ENCODE measurements at regions not wholly inside any gene's neighbourhood (a gene's known extent, or its start where the extent isn't known, plus 50 kb on each side); places are given as distances from the start of the nearest gene placed in this dataset.

GRCh38 chr7:84510505-84510904 is 315.9 kb upstream of the SEMA3A start:
- no peaks in the 10 kb centered on the region for H3K4me1 ChIP-seq (ENCODE audit: control insufficient read depth, insufficient read depth, low read length)
- in situ Hi-C loops (cut with MboI) (no loop called here), intact Hi-C loops (cut with micrococcal nuclease; ENCODE audit: unreplicated experiment) (no loop called here)
- POLR2A ChIA-PET, result no interaction called here
- H4K20me1 ChIP-seq (ENCODE audit: control insufficient read depth, insufficient read depth), result no peaks in the 10 kb centered on the region
- no peak overlapping the region for H3K9ac ChIP-seq (ENCODE audit: control insufficient read depth, insufficient read depth, low read length)
- H2AFZ ChIP-seq (ENCODE audit: control insufficient read depth, low read depth, low read length), result no peak overlapping the region
- no peaks in the 10 kb centered on the region for H3K79me2 ChIP-seq (ENCODE audit: control insufficient read depth, insufficient read depth, low read length)
- no peak overlapping the region for H3K4me2 ChIP-seq (ENCODE audit: control insufficient read depth, insufficient read depth)
- no peaks in the 10 kb centered on the region for H3K9me3 ChIP-seq (replicated peaks; ENCODE audit: control insufficient read depth, insufficient read depth, low read length)
- BruUV-seq (replicated peaks), result no TSS peak
- RAD21 ChIA-PET (ENCODE audit: unreplicated experiment), result no interaction called here
- WGBS (ENCODE audit: insufficient coverage, insufficient replicate concordance, low lambda C conversion rate, missing lambda C conversion rate), result 8% methylated on average over 1 of the region's 1 CpG
- H3K27me3 ChIP-seq (replicated peaks in 1 of 2; ENCODE audit: control insufficient read depth in 2 of 2, insufficient read depth in 2 of 2, low read length in 1 of 2), result no peaks in the 10 kb centered on the region
- no peak overlapping the region for H3K4me3 ChIP-seq
- ATAC-seq, result no peak
- H3K27ac ChIP-seq (ENCODE audit: control insufficient read depth, insufficient read depth), result no peak overlapping the region
- TF ChIP-seq MYB (IDR thresholded peaks at IDR 0.05; ENCODE audit: borderline replicate concordance, low read depth, low read length) (no peak), CTCF (IDR thresholded peaks at IDR 0.05 in 2 of 3, conservative IDR thresholded peaks at IDR 0.05 in 1 of 3; ENCODE audit: control insufficient read depth in 2 of 3, extremely low read depth in 1 of 3, insufficient read depth in 1 of 3, low read depth in 3 of 3, low read length in 3 of 3) (no peak), JUND (IDR thresholded peaks at IDR 0.05; ENCODE audit: low read depth, low read length) (no peak), ZNF274 (IDR thresholded peaks at IDR 0.05; ENCODE audit: insufficient read depth, insufficient read length) (no peak), IRF4 (IDR thresholded peaks at IDR 0.05; ENCODE audit: low read depth, low read length) (no peak)
- DNase-seq (ENCODE audit: low read depth, low spot score), result no peak
- CTCF ChIA-PET, result no interaction called here
- no peak for FAIRE-seq
- SMC1A ChIA-PET (ENCODE audit: uncharacterized antibody, unreplicated experiment), result no interaction called here
- H3K36me3 ChIP-seq (ENCODE audit: control insufficient read depth in 2 of 2, insufficient read depth in 2 of 2, low read length in 1 of 2), result no peaks in the 10 kb centered on the region

- no peaks in the 10 kb centered on the region for H3K36me3 ChIP-seq (ENCODE audit: control insufficient read depth in 2 of 2, insufficient read depth in 2 of 2, low read length in 1 of 2)
- CTCF ChIA-PET, result no interaction called here
- H3K4me1 ChIP-seq (ENCODE audit: control insufficient read depth, insufficient read depth, low read length), result no peaks in the 10 kb centered on the region
- H4K20me1 ChIP-seq (ENCODE audit: control insufficient read depth, insufficient read depth), result no peaks in the 10 kb centered on the region
- H3K4me2 ChIP-seq (ENCODE audit: control insufficient read depth, insufficient read depth), result no peak overlapping the region
- no TSS peak for BruUV-seq (replicated peaks)
- H3K27ac ChIP-seq (ENCODE audit: control insufficient read depth, insufficient read depth), result no peak overlapping the region
- intact Hi-C loops (cut with micrococcal nuclease; ENCODE audit: unreplicated experiment) (no loop called here), in situ Hi-C loops (cut with MboI) (no loop called here)
- H3K9me3 ChIP-seq (replicated peaks; ENCODE audit: control insufficient read depth, insufficient read depth, low read length), result no peaks in the 10 kb centered on the region
- no peak for DNase-seq (ENCODE audit: low read depth, low spot score)
- no peak overlapping the region for H2AFZ ChIP-seq (ENCODE audit: control insufficient read depth, low read depth, low read length)
- no peaks in the 10 kb centered on the region for H3K27me3 ChIP-seq (replicated peaks in 1 of 2; ENCODE audit: control insufficient read depth in 2 of 2, insufficient read depth in 2 of 2, low read length in 1 of 2)
- H3K9ac ChIP-seq (ENCODE audit: control insufficient read depth, insufficient read depth, low read length), result no peak overlapping the region
- RAD21 ChIA-PET (ENCODE audit: unreplicated experiment), result no interaction called here
- no peak for ATAC-seq
- no peak for FAIRE-seq
- H3K79me2 ChIP-seq (ENCODE audit: control insufficient read depth, insufficient read depth, low read length), result no peaks in the 10 kb centered on the region
- WGBS (ENCODE audit: insufficient coverage, insufficient replicate concordance, low lambda C conversion rate, missing lambda C conversion rate), result 63% methylated on average over 1 of the region's 1 CpG
- SMC1A ChIA-PET (ENCODE audit: uncharacterized antibody, unreplicated experiment), result no interaction called here
- POLR2A ChIA-PET, result no interaction called here
- H3K4me3 ChIP-seq, result no peak overlapping the region
- no peak for TF ChIP-seq YBX1 (IDR thresholded peaks at IDR 0.05)
- no peak for TF ChIP-seq BRCA1 (IDR thresholded peaks at IDR 0.05; ENCODE audit: low read depth, low read length)
- no peak for TF ChIP-seq SMC3 (IDR thresholded peaks at IDR 0.05; ENCODE audit: borderline replicate concordance, low read length)
- no peak for TF ChIP-seq ZBTB4 (CRISPR knock-in tag; IDR thresholded peaks at IDR 0.05)
- TF ChIP-seq SIN3A (IDR thresholded peaks at IDR 0.05; ENCODE audit: low read depth, low read length), result no peak
- TF ChIP-seq BCLAF1 (IDR thresholded peaks at IDR 0.05), result no peak
Measured at GRCh38 chr7:84509522-84509921, 314.9 kb upstream of the SEMA3A start.

Measured in GM12878 (cell line).